ENCODE measurements at regions not wholly inside any gene's neighbourhood (a gene's known extent, or its start where the extent isn't known, plus 50 kb on each side); places are given as distances from the start of the nearest gene placed in this dataset.

GRCh38 chr22:48844056-48844675, 983.5 kb downstream of the BRD1 start:
- TF ChIP-seq POLR2A (IDR thresholded peaks at IDR 0.05; ENCODE audit: low read depth, low read length) = no peak
- TF ChIP-seq POLR2AphosphoS5 (IDR thresholded peaks at IDR 0.05; ENCODE audit: low read depth, low read length) = no peak

Data from GM12891 (cell line).